Caco-2 (cell line): ENCODE measurements at regions not wholly inside any gene's neighbourhood (a gene's known extent, or its start where the extent isn't known, plus 50 kb on each side); places are given as distances from the start of the nearest gene placed in this dataset.

ENCODE experiments used
- BruUV-seq: library from RNA; stranded (reverse); fragments of 400-500 nt; replicated peaks from 2 replicates; lab custom pipeline; 2021; lab: Mats Ljungman, UMichigan
- CTCF ChIA-PET: fragments of 300-600 bp; sonication (Branson Sonifier 250); formaldehyde crosslinking; loops from one replicate; lab custom pipeline; 2022; ENCODE audit warnings: antibody characterized with exemption; lab: Charles Lee
- POLR2A ChIA-PET: fragments of 300-600 bp; sonication (Branson Sonifier 250); formaldehyde crosslinking; loops from one replicate; lab custom pipeline; 2022; ENCODE audit warnings: antibody characterized with exemption; lab: Charles Lee
- DNase-seq, 2 experiments: peaks; one replicate each; pipeline versions ENCODE4 v3.0.0 to v3.0.0-alpha.2; 2020 to 2022
- H3K27me3 ChIP-seq: replicated peaks from 2 replicates; pipeline ENCODE4 v1.6.0; 2011; ENCODE audit warnings: low read length; ENCODE audit not compliant: control insufficient read depth, insufficient read depth
- H3K36me3 ChIP-seq: 2 replicates; pipeline ENCODE4 v1.5.1; 2011; ENCODE audit warnings: low read length; ENCODE audit not compliant: control insufficient read depth, insufficient read depth
- H3K4me1 ChIP-seq: fragments of 250-450 bp; sonication (Bioruptor Pico); 2 replicates; pipeline ENCODE4 v1.5.1; 2020; ENCODE audit warnings: mild to moderate bottlenecking
- H3K4me3 ChIP-seq: 2 replicates; pipeline ENCODE4 v1.5.1; 2011; ENCODE audit warnings: low read depth, mild to moderate bottlenecking, control low read depth, low read length
- H3K9me3 ChIP-seq: fragments of 250-450 bp; sonication (Bioruptor Pico); 2 replicates; pipeline ENCODE4 v1.5.1; 2020; ENCODE audit warnings: mild to moderate bottlenecking, moderate library complexity
- H3K27ac Mint-ChIP-seq: one replicate; pipeline ENCODE4 v1.8.0; 2022; ENCODE audit warnings: mixed read lengths; ENCODE audit not compliant: unreplicated experiment
- H3K27me3 Mint-ChIP-seq: one replicate; pipeline ENCODE4 v1.8.0; 2022; ENCODE audit warnings: mixed read lengths; ENCODE audit not compliant: insufficient read depth, unreplicated experiment
- H3K36me3 Mint-ChIP-seq: one replicate; pipeline ENCODE4 v1.8.0; 2022; ENCODE audit warnings: mild to moderate bottlenecking, mixed read lengths; ENCODE audit not compliant: insufficient read depth, unreplicated experiment
- H3K4me1 Mint-ChIP-seq: one replicate; pipeline ENCODE4 v1.8.0; 2022; ENCODE audit warnings: low read depth, mixed read lengths; ENCODE audit not compliant: unreplicated experiment
- H3K4me3 Mint-ChIP-seq: one replicate; pipeline ENCODE4 v1.8.0; 2022; ENCODE audit warnings: mild to moderate bottlenecking, moderate library complexity, mixed read lengths; ENCODE audit not compliant: unreplicated experiment
- H3K9me3 Mint-ChIP-seq: one replicate; pipeline ENCODE4 v1.8.0; 2022; ENCODE audit warnings: mixed read lengths; ENCODE audit not compliant: unreplicated experiment
- intact Hi-C: fragments of 100-400 bp; cut with micrococcal nuclease; formaldehyde crosslinking; loops from one replicate; pipeline ENCODE4 v1.10.0; 2022; ENCODE audit not compliant: unreplicated experiment
- TF ChIP-seq, protein P1 (sequence below), 2 experiments: fragments of 200-600 bp in 1 of 2; IDR thresholded peaks; 1 replicate in 1 of 2; 2 replicates in 1 of 2; pipeline versions ENCODE4 v1.5.1 to v1.8.0; 2011 to 2022; ENCODE audit warnings: antibody characterized with exemption in 1 of 2, control low read depth in 1 of 2, inconsistent platforms in 1 of 2, low read depth in 1 of 2, low read length in 1 of 2, mild to moderate bottlenecking in 1 of 2, moderate library complexity in 1 of 2; ENCODE audit not compliant: insufficient read depth in 1 of 2, severe bottlenecking in 1 of 2, unreplicated experiment in 1 of 2

DNA sequence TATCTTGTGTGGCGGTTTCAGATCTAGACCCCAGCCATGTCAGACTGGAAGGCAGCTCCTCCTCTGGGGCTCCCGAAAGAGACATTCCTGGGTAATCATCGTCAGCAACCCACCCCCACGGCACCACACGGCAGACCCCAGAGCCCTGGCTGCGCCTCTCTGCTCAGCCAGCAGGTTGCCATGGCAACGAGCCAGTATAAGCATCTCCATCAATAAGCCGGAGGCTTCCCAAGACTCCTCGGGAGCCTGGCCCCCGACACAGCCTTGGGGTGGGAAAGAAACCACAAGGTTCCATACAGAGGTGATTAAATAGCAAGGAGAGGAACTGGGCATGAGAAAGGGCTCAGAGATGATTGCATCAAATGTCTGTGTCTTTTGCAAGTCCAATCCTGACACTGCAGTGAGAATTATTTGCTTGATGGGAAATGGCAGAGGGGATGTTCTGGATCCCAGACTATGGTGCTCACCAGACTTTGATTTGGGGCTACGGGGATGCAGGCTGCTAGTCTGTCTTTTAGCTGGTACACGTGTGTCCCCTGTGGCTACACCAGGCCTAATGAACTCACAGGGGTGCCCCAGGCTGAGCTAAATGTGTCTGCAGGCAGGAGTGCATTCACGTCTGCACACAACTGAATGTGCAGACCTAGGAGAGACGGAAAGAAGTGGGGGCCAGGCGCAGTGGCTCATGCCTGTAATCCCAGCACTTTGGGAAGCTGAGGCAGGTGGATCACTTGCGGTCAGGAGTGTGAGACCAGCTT, 320.5 kb upstream of the TNRC6C start:
- intact Hi-C loops: no loop called here
- no peaks in the 10 kb centered on the region for H3K9me3 ChIP-seq
- Mint-ChIP-seq H3K4me1 (no peaks in the 10 kb centered on the region), H3K36me3 (no peaks in the 10 kb centered on the region), H3K27ac (no peak overlapping the region), H3K4me3 (no peak overlapping the region), H3K27me3 (peaks cover 32% of the 10 kb centered on the region), H3K9me3 (no peaks in the 10 kb centered on the region)
- no peak overlapping the region for H3K4me3 ChIP-seq
- TF ChIP-seq, protein P1, sequence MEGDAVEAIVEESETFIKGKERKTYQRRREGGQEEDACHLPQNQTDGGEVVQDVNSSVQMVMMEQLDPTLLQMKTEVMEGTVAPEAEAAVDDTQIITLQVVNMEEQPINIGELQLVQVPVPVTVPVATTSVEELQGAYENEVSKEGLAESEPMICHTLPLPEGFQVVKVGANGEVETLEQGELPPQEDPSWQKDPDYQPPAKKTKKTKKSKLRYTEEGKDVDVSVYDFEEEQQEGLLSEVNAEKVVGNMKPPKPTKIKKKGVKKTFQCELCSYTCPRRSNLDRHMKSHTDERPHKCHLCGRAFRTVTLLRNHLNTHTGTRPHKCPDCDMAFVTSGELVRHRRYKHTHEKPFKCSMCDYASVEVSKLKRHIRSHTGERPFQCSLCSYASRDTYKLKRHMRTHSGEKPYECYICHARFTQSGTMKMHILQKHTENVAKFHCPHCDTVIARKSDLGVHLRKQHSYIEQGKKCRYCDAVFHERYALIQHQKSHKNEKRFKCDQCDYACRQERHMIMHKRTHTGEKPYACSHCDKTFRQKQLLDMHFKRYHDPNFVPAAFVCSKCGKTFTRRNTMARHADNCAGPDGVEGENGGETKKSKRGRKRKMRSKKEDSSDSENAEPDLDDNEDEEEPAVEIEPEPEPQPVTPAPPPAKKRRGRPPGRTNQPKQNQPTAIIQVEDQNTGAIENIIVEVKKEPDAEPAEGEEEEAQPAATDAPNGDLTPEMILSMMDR (IDR thresholded peaks at IDR 0.05; ENCODE audit: insufficient read depth in 1 of 2, low read depth in 1 of 2, low read length in 1 of 2, severe bottlenecking in 1 of 2, unreplicated experiment in 1 of 2): no peak
- CTCF ChIA-PET: no interaction called here
- no peaks in the 10 kb centered on the region; the same call in none of the 2 replicates for H3K27me3 ChIP-seq
- POLR2A ChIA-PET: no interaction called here
- no TSS peak for BruUV-seq
- no peaks in the 10 kb centered on the region for H3K4me1 ChIP-seq
- DNase-seq: no peak
- no peaks in the 10 kb centered on the region for H3K36me3 ChIP-seq

DNA sequence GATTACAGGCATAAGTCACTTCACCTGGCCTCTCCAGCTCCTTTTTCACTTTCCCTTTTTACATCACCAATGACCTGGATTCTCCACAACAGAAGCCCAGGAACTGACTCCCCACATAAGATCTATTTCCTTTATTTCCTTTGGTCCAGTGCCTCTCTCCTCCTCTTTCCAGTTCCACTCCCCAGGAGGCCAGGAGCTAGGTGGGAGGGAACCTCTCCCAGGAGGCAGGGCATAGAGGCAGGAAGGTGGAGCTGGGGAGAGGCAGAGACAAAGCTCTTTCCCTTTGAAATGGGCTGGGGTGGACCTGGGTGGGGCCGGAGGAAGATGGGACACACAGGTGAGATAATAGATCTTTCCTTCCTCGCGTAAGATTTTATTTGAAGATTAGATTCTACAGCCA, 318.3 kb upstream of the TNRC6C start:
- BruUV-seq: no TSS peak
- Histone ChIP-seq H3K4me1 (no peaks in the 10 kb centered on the region), H3K27me3 (no peaks in the 10 kb centered on the region), H3K4me3 (no peak overlapping the region), H3K9me3 (no peaks in the 10 kb centered on the region), H3K36me3 (no peaks in the 10 kb centered on the region)
- Mint-ChIP-seq H3K4me1 (no peaks in the 10 kb centered on the region), H3K27ac (no peak overlapping the region), H3K9me3 (no peaks in the 10 kb centered on the region), H3K27me3 (peaks cover 33% of the 10 kb centered on the region), H3K36me3 (no peaks in the 10 kb centered on the region), H3K4me3 (no peak overlapping the region)
- TF ChIP-seq, protein P1 (IDR thresholded peaks at IDR 0.05; ENCODE audit: insufficient read depth in 1 of 2, low read depth in 1 of 2, low read length in 1 of 2, severe bottlenecking in 1 of 2, unreplicated experiment in 1 of 2): no peak
- no peak for DNase-seq
- POLR2A ChIA-PET: no interaction called here
- intact Hi-C loops: no loop called here
- CTCF ChIA-PET: no interaction called here

DNA sequence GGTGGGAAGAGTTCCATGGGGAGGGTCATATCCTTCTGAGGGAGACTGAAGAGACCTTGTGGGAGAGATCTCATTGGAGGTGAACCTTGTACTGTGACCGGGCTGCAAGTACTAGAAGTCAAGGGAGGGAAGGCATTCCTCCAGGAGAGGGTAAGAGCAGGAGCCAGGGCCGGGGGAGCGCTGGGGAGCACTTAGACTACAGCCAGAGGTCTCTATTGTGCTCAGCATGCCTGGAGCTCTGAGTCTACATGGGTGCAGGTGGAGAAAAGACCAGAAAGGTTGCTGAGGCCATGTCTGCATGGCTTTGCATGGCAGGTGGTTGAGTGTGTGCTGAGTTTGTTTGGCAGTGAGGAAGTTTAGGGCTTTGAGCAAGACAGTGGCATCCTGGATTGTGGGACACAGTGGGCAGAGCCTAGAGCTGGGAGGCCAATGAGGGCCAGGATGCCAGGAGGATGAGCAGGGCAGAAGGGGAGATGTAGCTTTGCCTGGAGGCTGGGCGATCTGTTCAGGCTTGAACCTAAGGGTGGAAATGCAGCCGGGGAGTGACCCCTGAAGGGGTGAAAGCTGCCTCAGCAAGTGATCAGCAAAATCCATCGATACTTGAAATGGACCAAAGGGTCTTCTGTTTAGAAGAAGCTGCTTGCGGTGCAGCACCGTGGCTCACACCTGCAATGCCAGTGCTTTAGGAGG, 317.4 kb upstream of the TNRC6C start:
- DNase-seq: no peak
- Mint-ChIP-seq H3K4me1 (no peaks in the 10 kb centered on the region), H3K9me3 (no peaks in the 10 kb centered on the region), H3K4me3 (no peak overlapping the region), H3K27ac (no peak overlapping the region), H3K36me3 (no peaks in the 10 kb centered on the region), H3K27me3 (peaks cover 35% of the 10 kb centered on the region)
- Histone ChIP-seq H3K9me3 (no peaks in the 10 kb centered on the region), H3K27me3 (no peaks in the 10 kb centered on the region), H3K4me3 (no peak overlapping the region), H3K36me3 (no peaks in the 10 kb centered on the region), H3K4me1 (no peaks in the 10 kb centered on the region)
- BruUV-seq: no TSS peak
- POLR2A ChIA-PET: no interaction called here
- CTCF ChIA-PET: no interaction called here
- TF ChIP-seq, protein P1 (IDR thresholded peaks at IDR 0.05; ENCODE audit: insufficient read depth in 1 of 2, low read depth in 1 of 2, low read length in 1 of 2, severe bottlenecking in 1 of 2, unreplicated experiment in 1 of 2): no peak
- intact Hi-C loops: no loop called here
